ENCODE measurements at regions not wholly inside any gene's neighbourhood (a gene's known extent, or its start where the extent isn't known, plus 50 kb on each side); places are given as distances from the start of the nearest gene placed in this dataset.
"Not testable (repeated sequence)": the region's sequence is repeated elsewhere in the genome, so short reads cannot be mapped to it uniquely, and the experiment has no call there.

- H3K4me1 ChIP-seq (ENCODE audit: insufficient read depth, low read length), result no peaks in the 10 kb centered on the region
- H3K4me1 Mint-ChIP-seq, result no peaks in the 10 kb centered on the region
- H3K36me3 Mint-ChIP-seq, result no peaks in the 10 kb centered on the region
- H3K36me3 ChIP-seq (ENCODE audit: insufficient read depth, low read length), result no peaks in the 10 kb centered on the region
- no peaks in the 10 kb centered on the region for H3K27me3 Mint-ChIP-seq
- no peak for DNase-seq
- H3K27ac Mint-ChIP-seq, result no peak overlapping the region
- intact Hi-C loops (cut with micrococcal nuclease), result no loop called here
- no peak overlapping the region for H3K4me3 ChIP-seq (ENCODE audit: low read length in 2 of 2)
- H3K4me3 Mint-ChIP-seq, result no peak overlapping the region
- no peaks in the 10 kb centered on the region for H3K9me3 Mint-ChIP-seq
- no peak overlapping the region for H3K27ac ChIP-seq (ENCODE audit: low read depth, low read length)
- no peaks in the 10 kb centered on the region for H3K9me3 ChIP-seq (ENCODE audit: control insufficient read depth in 1 of 2, low read length in 2 of 2)
- POLR2A ChIA-PET (ENCODE audit: partially characterized antibody), result no interaction called here
- CTCF ChIA-PET (ENCODE audit: partially characterized antibody), result no interaction called here
- no peaks in the 10 kb centered on the region for H3K27me3 ChIP-seq (ENCODE audit: insufficient read depth, low read length)
Measured at GRCh38 chr2:201568217-201568820, 75.0 kb downstream of the TMEM237 start.

GRCh38 chr2:201559067-201559710 lies 84.1 kb downstream of the TMEM237 start:
- no peaks in the 10 kb centered on the region for H3K9me3 ChIP-seq (ENCODE audit: control insufficient read depth in 1 of 2, low read length in 2 of 2)
- no peaks in the 10 kb centered on the region for H3K9me3 Mint-ChIP-seq
- H3K4me1 ChIP-seq (ENCODE audit: insufficient read depth, low read length), result no peaks in the 10 kb centered on the region
- no peak for DNase-seq
- H3K4me1 Mint-ChIP-seq, result no peaks in the 10 kb centered on the region
- POLR2A ChIA-PET (ENCODE audit: partially characterized antibody), result no interaction called here
- no peak overlapping the region for H3K4me3 ChIP-seq (ENCODE audit: low read length in 2 of 2)
- H3K27ac ChIP-seq (ENCODE audit: low read depth, low read length), result no peak overlapping the region
- H3K36me3 Mint-ChIP-seq, result no peaks in the 10 kb centered on the region
- H3K27me3 Mint-ChIP-seq, result no peaks in the 10 kb centered on the region
- no peak overlapping the region for H3K4me3 Mint-ChIP-seq
- H3K27me3 ChIP-seq (ENCODE audit: insufficient read depth, low read length), result no peaks in the 10 kb centered on the region
- CTCF ChIA-PET (ENCODE audit: partially characterized antibody), result no interaction called here
- no peaks in the 10 kb centered on the region for H3K36me3 ChIP-seq (ENCODE audit: insufficient read depth, low read length)
- intact Hi-C loops (cut with micrococcal nuclease), result no loop called here
- no peak overlapping the region for H3K27ac Mint-ChIP-seq

- Histone ChIP-seq H3K36me3 (ENCODE audit: insufficient read depth, low read length) (no peaks in the 10 kb centered on the region), H3K27me3 (ENCODE audit: insufficient read depth, low read length) (no peaks in the 10 kb centered on the region), H3K27ac (ENCODE audit: low read depth, low read length) (no peak overlapping the region), H3K4me3 (ENCODE audit: low read length in 2 of 2) (no peak overlapping the region), H3K4me1 (ENCODE audit: insufficient read depth, low read length) (no peaks in the 10 kb centered on the region), H3K9me3 (ENCODE audit: control insufficient read depth in 1 of 2, low read length in 2 of 2) (no peaks in the 10 kb centered on the region)
- H3K4me1 Mint-ChIP-seq, result no peaks in the 10 kb centered on the region
- ChIA-PET CTCF (ENCODE audit: partially characterized antibody) (no interaction called here), POLR2A (ENCODE audit: partially characterized antibody) (no interaction called here)
- no peak overlapping the region for H3K27ac Mint-ChIP-seq
- no peaks in the 10 kb centered on the region for H3K36me3 Mint-ChIP-seq
- H3K27me3 Mint-ChIP-seq, result no peaks in the 10 kb centered on the region
- intact Hi-C loops (cut with micrococcal nuclease), result no loop called here
- no peaks in the 10 kb centered on the region for H3K9me3 Mint-ChIP-seq
- no peak overlapping the region for H3K4me3 Mint-ChIP-seq
- DNase-seq, result no peak
Measured at GRCh38 chr2:201558665-201559064, 84.6 kb downstream of the TMEM237 start.

- Mint-ChIP-seq H3K36me3 (no peaks in the 10 kb centered on the region), H3K4me3 (no peak overlapping the region), H3K9me3 (no peaks in the 10 kb centered on the region), H3K27ac (no peak overlapping the region), H3K27me3 (no peaks in the 10 kb centered on the region), H3K4me1 (no peaks in the 10 kb centered on the region)
- intact Hi-C loops (cut with micrococcal nuclease), result no loop called here
- H3K4me1 ChIP-seq (ENCODE audit: insufficient read depth, low read length), result no peaks in the 10 kb centered on the region
- H3K27ac ChIP-seq (ENCODE audit: low read depth, low read length), result no peak overlapping the region
- H3K9me3 ChIP-seq (ENCODE audit: control insufficient read depth in 1 of 2, low read length in 2 of 2), result no peaks in the 10 kb centered on the region
- ChIA-PET POLR2A (ENCODE audit: partially characterized antibody) (no interaction called here), CTCF (ENCODE audit: partially characterized antibody) (no interaction called here)
- DNase-seq, result no peak
- H3K27me3 ChIP-seq (ENCODE audit: insufficient read depth, low read length), result no peaks in the 10 kb centered on the region
- H3K4me3 ChIP-seq (ENCODE audit: low read length in 2 of 2), result no peak overlapping the region
- no peaks in the 10 kb centered on the region for H3K36me3 ChIP-seq (ENCODE audit: insufficient read depth, low read length)
Measured at GRCh38 chr2:201558232-201558631, 85.1 kb downstream of the TMEM237 start.

- H3K4me1 ChIP-seq (ENCODE audit: insufficient read depth, low read length), result no peaks in the 10 kb centered on the region
- H3K9me3 Mint-ChIP-seq, result no peaks in the 10 kb centered on the region
- no peaks in the 10 kb centered on the region for H3K4me1 Mint-ChIP-seq
- no peak overlapping the region for H3K4me3 Mint-ChIP-seq
- intact Hi-C loops (cut with micrococcal nuclease), result no loop called here
- H3K9me3 ChIP-seq (ENCODE audit: control insufficient read depth in 1 of 2, low read length in 2 of 2), result no peaks in the 10 kb centered on the region
- no peak overlapping the region for H3K27ac Mint-ChIP-seq
- ChIA-PET CTCF (ENCODE audit: partially characterized antibody) (no interaction called here), POLR2A (ENCODE audit: partially characterized antibody) (no interaction called here)
- no peaks in the 10 kb centered on the region for H3K27me3 ChIP-seq (ENCODE audit: insufficient read depth, low read length)
- DNase-seq, result no peak
- no peak overlapping the region for H3K27ac ChIP-seq (ENCODE audit: low read depth, low read length)
- H3K27me3 Mint-ChIP-seq, result no peaks in the 10 kb centered on the region
- no peaks in the 10 kb centered on the region for H3K36me3 ChIP-seq (ENCODE audit: insufficient read depth, low read length)
- H3K4me3 ChIP-seq (ENCODE audit: low read length in 2 of 2), result no peak overlapping the region
- no peaks in the 10 kb centered on the region for H3K36me3 Mint-ChIP-seq
Measured at GRCh38 chr2:201551901-201552300, 91.4 kb downstream of the TMEM237 start.

- intact Hi-C loops (cut with micrococcal nuclease), result no loop called here
- H3K36me3 ChIP-seq (ENCODE audit: insufficient read depth, low read length), result no peaks in the 10 kb centered on the region
- ChIA-PET CTCF (ENCODE audit: partially characterized antibody) (no interaction called here), POLR2A (ENCODE audit: partially characterized antibody) (no interaction called here)
- Mint-ChIP-seq H3K9me3 (peaks cover 0 to 7% (median 1%) of the 10 kb centered on the region in 8 donors), H3K27ac (no peak overlapping the region), H3K27me3 (peaks cover 2 to 3% of the 10 kb centered on the region in 2 donors), H3K4me1 (no peaks in the 10 kb centered on the region), H3K36me3 (no peaks in the 10 kb centered on the region), H3K4me3 (no peak overlapping the region)
- no peak overlapping the region for H3K27ac ChIP-seq (ENCODE audit: low read depth, low read length)
- H3K4me1 ChIP-seq (ENCODE audit: insufficient read depth, low read length), result no peaks in the 10 kb centered on the region
- H3K27me3 ChIP-seq (ENCODE audit: insufficient read depth, low read length), result no peaks in the 10 kb centered on the region
- H3K9me3 ChIP-seq (ENCODE audit: control insufficient read depth in 1 of 2, low read length in 2 of 2), result no peaks in the 10 kb centered on the region
- no peak overlapping the region for H3K4me3 ChIP-seq (ENCODE audit: low read length in 2 of 2)
- no peak for DNase-seq
Measured at GRCh38 chr2:201546576-201546975, 95.0 kb downstream of the STRADB start.

GRCh38 chr2:201542291-201542690 lies 90.8 kb downstream of the STRADB start:
- Histone ChIP-seq H3K36me3 (ENCODE audit: insufficient read depth, low read length) (no peaks in the 10 kb centered on the region), H3K27ac (ENCODE audit: low read depth, low read length) (no peak overlapping the region), H3K4me1 (ENCODE audit: insufficient read depth, low read length) (no peaks in the 10 kb centered on the region), H3K9me3 (ENCODE audit: control insufficient read depth in 1 of 2, low read length in 2 of 2) (no peaks in the 10 kb centered on the region), H3K4me3 (ENCODE audit: low read length in 2 of 2) (no peak overlapping the region), H3K27me3 (ENCODE audit: insufficient read depth, low read length) (no peaks in the 10 kb centered on the region)
- intact Hi-C loops (cut with micrococcal nuclease), result no loop called here
- POLR2A ChIA-PET (ENCODE audit: partially characterized antibody), result no interaction called here
- no peak overlapping the region for H3K4me3 Mint-ChIP-seq
- peaks cover 0 to 8% (median 5%) of the 10 kb centered on the region in 8 donors for H3K9me3 Mint-ChIP-seq
- peaks cover 2 to 3% of the 10 kb centered on the region in 2 donors for H3K27me3 Mint-ChIP-seq
- CTCF ChIA-PET (ENCODE audit: partially characterized antibody), result no interaction called here
- no peaks in the 10 kb centered on the region for H3K4me1 Mint-ChIP-seq
- no peak overlapping the region for H3K27ac Mint-ChIP-seq
- DNase-seq, result no peak
- no peaks in the 10 kb centered on the region for H3K36me3 Mint-ChIP-seq

GRCh38 chr2:201539271-201539670 lies 87.7 kb downstream of the STRADB start:
- H3K36me3 Mint-ChIP-seq; H3K9me3 ChIP-seq (ENCODE audit: control insufficient read depth in 1 of 2, low read length in 2 of 2); H3K4me1 ChIP-seq (ENCODE audit: insufficient read depth, low read length); POLR2A ChIA-PET (ENCODE audit: partially characterized antibody); intact Hi-C loops (cut with micrococcal nuclease); CTCF ChIA-PET (ENCODE audit: partially characterized antibody); H3K9me3 Mint-ChIP-seq; H3K27ac Mint-ChIP-seq; H3K4me3 Mint-ChIP-seq; H3K4me1 Mint-ChIP-seq; H3K36me3 ChIP-seq (ENCODE audit: insufficient read depth, low read length); H3K27me3 ChIP-seq (ENCODE audit: insufficient read depth, low read length); H3K27me3 Mint-ChIP-seq; H3K27ac ChIP-seq (ENCODE audit: low read depth, low read length); H3K4me3 ChIP-seq (ENCODE audit: low read length in 2 of 2); DNase-seq: not testable (repeated sequence)

Data from CD4-positive, alpha-beta memory T cell (primary cell).